ENCODE measurements at regions not wholly inside any gene's neighbourhood (a gene's known extent, or its start where the extent isn't known, plus 50 kb on each side); places are given as distances from the start of the nearest gene placed in this dataset.

- Mint-ChIP-seq H3K27ac (no peak overlapping the region), H3K4me1 (no peaks in the 10 kb centered on the region), H3K27me3 (peaks cover 6% of the 10 kb centered on the region), H3K4me3 (no peak overlapping the region), H3K9me3 (no peaks in the 10 kb centered on the region), H3K36me3 (ENCODE audit: low read depth) (no peaks in the 10 kb centered on the region)
- ATAC-seq (ENCODE audit: low read depth), result no peak
- intact Hi-C loops (cut with micrococcal nuclease), result no loop called here
- TF ChIP-seq CTCF (IDR thresholded peaks at IDR 0.05), result no peak
- POLR2A ChIA-PET, result no interaction called here
- DNase-seq, result no peak
- CTCF ChIA-PET, result no interaction called here
These were observed 148.0 kb downstream of the DIPK2A start for GRCh38 chr3:144119633-144120032.

- Mint-ChIP-seq H3K4me3 (no peak overlapping the region), H3K27me3 (peaks cover under 1% of the 10 kb centered on the region), H3K4me1 (no peaks in the 10 kb centered on the region), H3K9me3 (peaks cover 4% of the 10 kb centered on the region), H3K27ac (no peak overlapping the region), H3K36me3 (ENCODE audit: low read depth) (no peaks in the 10 kb centered on the region)
- CTCF ChIA-PET, result no interaction called here
- POLR2A ChIA-PET, result no interaction called here
- ATAC-seq (ENCODE audit: low read depth) (no peak), DNase-seq (no peak)
- intact Hi-C loops (cut with micrococcal nuclease), result no loop called here
- no peak for TF ChIP-seq CTCF (IDR thresholded peaks at IDR 0.05)
These were observed 150.0 kb downstream of the DIPK2A start for GRCh38 chr3:144121661-144122060.

GRCh38 chr3:144127014-144127413 is 155.4 kb downstream of the DIPK2A start:
- TF ChIP-seq CTCF (IDR thresholded peaks at IDR 0.05), result no peak
- DNase-seq (no peak), ATAC-seq (ENCODE audit: low read depth) (no peak)
- Mint-ChIP-seq H3K27me3 (no peaks in the 10 kb centered on the region), H3K4me1 (peaks cover 4% of the 10 kb centered on the region), H3K36me3 (ENCODE audit: low read depth) (no peaks in the 10 kb centered on the region), H3K9me3 (peaks cover 4% of the 10 kb centered on the region), H3K4me3 (no peak overlapping the region), H3K27ac (no peak overlapping the region)
- CTCF ChIA-PET, result no interaction called here
- POLR2A ChIA-PET, result no interaction called here
- intact Hi-C loops (cut with micrococcal nuclease), result no loop called here

- H3K4me3 Mint-ChIP-seq, result no peak overlapping the region
- H3K27ac Mint-ChIP-seq, result no peak overlapping the region
- no peak for ATAC-seq (ENCODE audit: low read depth)
These were observed 156.1 kb downstream of the DIPK2A start for GRCh38 chr3:144127700-144128099.

GRCh38 chr3:144128108-144128892 is 156.7 kb downstream of the DIPK2A start:
- Mint-ChIP-seq H3K27me3 (no peaks in the 10 kb centered on the region), H3K36me3 (ENCODE audit: low read depth) (no peaks in the 10 kb centered on the region), H3K9me3 (peaks cover 4% of the 10 kb centered on the region), H3K27ac (no peak overlapping the region), H3K4me3 (peak overlapping the region; percentile 25), H3K4me1 (peaks cover 4% of the 10 kb centered on the region)
- intact Hi-C loops (cut with micrococcal nuclease), result no loop called here
- POLR2A ChIA-PET, result no interaction called here
- TF ChIP-seq CTCF (IDR thresholded peaks at IDR 0.05), result no peak
- no peak for DNase-seq
- ATAC-seq (ENCODE audit: low read depth), result no peak
- CTCF ChIA-PET, result no interaction called here

More at GRCh38 chr3:144127700-144128099, 156.1 kb downstream of the DIPK2A start:
- Mint-ChIP-seq H3K36me3 (ENCODE audit: low read depth) (no peaks in the 10 kb centered on the region), H3K9me3 (peaks cover 4% of the 10 kb centered on the region), H3K27me3 (no peaks in the 10 kb centered on the region), H3K4me1 (peaks cover 4% of the 10 kb centered on the region)
- ChIA-PET POLR2A (no interaction called here), CTCF (no interaction called here)
- no peak for DNase-seq
- no peak for TF ChIP-seq CTCF (IDR thresholded peaks at IDR 0.05)
- intact Hi-C loops (cut with micrococcal nuclease), result no loop called here

All from activated B cell treated with CpG ODN at 0.5 μM for 24 hours (primary cell).